ENCODE measurements at regions not wholly inside any gene's neighbourhood (a gene's known extent, or its start where the extent isn't known, plus 50 kb on each side); places are given as distances from the start of the nearest gene placed in this dataset.

DNA sequence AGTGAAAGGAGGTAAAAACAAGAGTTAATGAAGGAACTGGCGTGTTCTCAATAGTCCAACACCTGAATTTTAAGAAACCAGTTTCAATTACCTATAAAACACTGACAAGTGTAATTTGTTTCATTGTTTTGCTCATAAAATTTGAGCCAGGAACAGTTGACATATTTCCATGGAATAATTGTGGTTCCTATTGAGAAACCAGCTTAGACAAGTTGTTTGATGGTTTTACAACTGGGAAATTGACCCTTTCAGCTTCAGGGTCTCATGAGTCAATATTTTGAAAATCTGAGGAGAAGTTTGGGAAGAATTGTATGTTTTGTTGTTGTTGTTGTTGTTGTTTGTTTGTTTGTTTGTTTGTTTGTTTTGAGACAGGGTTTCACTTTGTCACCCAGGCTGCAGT lies 69.1 kb upstream of the GADD45A start:
- ATAC-seq (ENCODE audit: poor library complexity), result no peak
- no peak for DNase-seq
- Histone ChIP-seq H3K4me1 (ENCODE audit: insufficient read depth, low read length) (no peaks in the 10 kb centered on the region), H3K27ac (ENCODE audit: low read depth in 1 of 2, low read length in 2 of 2) (no peak overlapping the region), H3K27me3 (ENCODE audit: control insufficient read depth in 1 of 2, insufficient read depth in 2 of 2, low read length in 2 of 2) (peaks cover 0 to 4% of the 10 kb centered on the region in 2 experiments), H3K9me3 (ENCODE audit: control insufficient read depth in 1 of 2, insufficient read depth in 1 of 2, low read length in 2 of 2) (no peaks in the 10 kb centered on the region), H3K4me3 (ENCODE audit: low read length) (no peak overlapping the region), H3K36me3 (ENCODE audit: insufficient read depth, low read length) (no peaks in the 10 kb centered on the region)
- no peaks in the 10 kb centered on the region for H3K4me1 Mint-ChIP-seq (ENCODE audit: low read depth)
- CTCF ChIA-PET, result no interaction called here
- no peak overlapping the region for H3K27ac Mint-ChIP-seq
- no peaks in the 10 kb centered on the region for H3K36me3 Mint-ChIP-seq (ENCODE audit: low read depth)
- no peak overlapping the region for H3K4me3 Mint-ChIP-seq
- POLR2A ChIA-PET, result no interaction called here
- peaks cover 26% of the 10 kb centered on the region for H3K27me3 Mint-ChIP-seq
- TF ChIP-seq, protein P1, sequence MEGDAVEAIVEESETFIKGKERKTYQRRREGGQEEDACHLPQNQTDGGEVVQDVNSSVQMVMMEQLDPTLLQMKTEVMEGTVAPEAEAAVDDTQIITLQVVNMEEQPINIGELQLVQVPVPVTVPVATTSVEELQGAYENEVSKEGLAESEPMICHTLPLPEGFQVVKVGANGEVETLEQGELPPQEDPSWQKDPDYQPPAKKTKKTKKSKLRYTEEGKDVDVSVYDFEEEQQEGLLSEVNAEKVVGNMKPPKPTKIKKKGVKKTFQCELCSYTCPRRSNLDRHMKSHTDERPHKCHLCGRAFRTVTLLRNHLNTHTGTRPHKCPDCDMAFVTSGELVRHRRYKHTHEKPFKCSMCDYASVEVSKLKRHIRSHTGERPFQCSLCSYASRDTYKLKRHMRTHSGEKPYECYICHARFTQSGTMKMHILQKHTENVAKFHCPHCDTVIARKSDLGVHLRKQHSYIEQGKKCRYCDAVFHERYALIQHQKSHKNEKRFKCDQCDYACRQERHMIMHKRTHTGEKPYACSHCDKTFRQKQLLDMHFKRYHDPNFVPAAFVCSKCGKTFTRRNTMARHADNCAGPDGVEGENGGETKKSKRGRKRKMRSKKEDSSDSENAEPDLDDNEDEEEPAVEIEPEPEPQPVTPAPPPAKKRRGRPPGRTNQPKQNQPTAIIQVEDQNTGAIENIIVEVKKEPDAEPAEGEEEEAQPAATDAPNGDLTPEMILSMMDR (IDR thresholded peaks at IDR 0.05), result no peak
- intact Hi-C loops (cut with DNase I, micrococcal nuclease), result no loop called here
- H3K9me3 Mint-ChIP-seq, result no peaks in the 10 kb centered on the region

DNA sequence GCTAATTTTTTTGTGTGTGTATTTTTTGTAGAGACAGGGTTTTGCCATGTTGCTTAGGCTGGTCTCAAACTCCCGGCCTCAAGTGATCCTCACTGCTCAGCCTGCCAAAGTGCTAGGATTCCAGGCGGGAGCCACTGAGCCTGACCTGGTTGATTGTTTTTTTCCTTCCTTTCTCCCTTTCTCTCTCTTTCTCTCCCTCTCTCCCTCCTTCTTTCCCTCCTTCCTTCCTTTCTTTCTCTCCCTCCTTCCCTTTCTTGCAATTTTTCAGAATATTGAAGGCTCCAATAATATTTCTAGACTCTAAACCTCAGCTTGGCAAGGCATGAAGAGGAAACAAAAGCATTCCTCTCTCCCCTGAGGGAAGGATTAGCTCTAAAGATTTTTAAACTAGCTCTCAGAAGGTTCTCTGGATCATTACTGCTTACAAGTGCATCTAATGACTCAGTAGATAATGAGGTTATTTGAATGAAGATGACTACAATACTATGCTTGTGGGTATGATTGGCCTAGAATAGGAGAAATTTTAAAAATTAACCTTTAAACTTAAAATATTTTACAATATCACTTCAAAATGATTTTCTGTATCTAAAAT lies 68.5 kb upstream of the GADD45A start:
- Mint-ChIP-seq H3K4me3 (no peak overlapping the region), H3K27ac (no peak overlapping the region), H3K9me3 (no peaks in the 10 kb centered on the region), H3K27me3 (peaks cover 26% of the 10 kb centered on the region), H3K4me1 (ENCODE audit: low read depth) (no peaks in the 10 kb centered on the region), H3K36me3 (ENCODE audit: low read depth) (no peaks in the 10 kb centered on the region)
- ChIA-PET POLR2A (no interaction called here), CTCF (no interaction called here)
- no peaks in the 10 kb centered on the region for H3K9me3 ChIP-seq (ENCODE audit: control insufficient read depth in 1 of 2, insufficient read depth in 1 of 2, low read length in 2 of 2)
- intact Hi-C loops (cut with DNase I, micrococcal nuclease), result no loop called here
- no peak overlapping the region for H3K27ac ChIP-seq (ENCODE audit: low read depth in 1 of 2, low read length in 2 of 2)
- H3K36me3 ChIP-seq (ENCODE audit: insufficient read depth, low read length), result no peaks in the 10 kb centered on the region
- no peaks in the 10 kb centered on the region for H3K4me1 ChIP-seq (ENCODE audit: insufficient read depth, low read length)
- H3K4me3 ChIP-seq (ENCODE audit: low read length), result no peak overlapping the region
- TF ChIP-seq, protein P1 (IDR thresholded peaks at IDR 0.05), result no peak
- H3K27me3 ChIP-seq (ENCODE audit: control insufficient read depth in 1 of 2, insufficient read depth in 2 of 2, low read length in 2 of 2), result peaks cover 0 to 4% of the 10 kb centered on the region in 2 experiments
- no peak for ATAC-seq (ENCODE audit: poor library complexity)
- no peak for DNase-seq

DNA sequence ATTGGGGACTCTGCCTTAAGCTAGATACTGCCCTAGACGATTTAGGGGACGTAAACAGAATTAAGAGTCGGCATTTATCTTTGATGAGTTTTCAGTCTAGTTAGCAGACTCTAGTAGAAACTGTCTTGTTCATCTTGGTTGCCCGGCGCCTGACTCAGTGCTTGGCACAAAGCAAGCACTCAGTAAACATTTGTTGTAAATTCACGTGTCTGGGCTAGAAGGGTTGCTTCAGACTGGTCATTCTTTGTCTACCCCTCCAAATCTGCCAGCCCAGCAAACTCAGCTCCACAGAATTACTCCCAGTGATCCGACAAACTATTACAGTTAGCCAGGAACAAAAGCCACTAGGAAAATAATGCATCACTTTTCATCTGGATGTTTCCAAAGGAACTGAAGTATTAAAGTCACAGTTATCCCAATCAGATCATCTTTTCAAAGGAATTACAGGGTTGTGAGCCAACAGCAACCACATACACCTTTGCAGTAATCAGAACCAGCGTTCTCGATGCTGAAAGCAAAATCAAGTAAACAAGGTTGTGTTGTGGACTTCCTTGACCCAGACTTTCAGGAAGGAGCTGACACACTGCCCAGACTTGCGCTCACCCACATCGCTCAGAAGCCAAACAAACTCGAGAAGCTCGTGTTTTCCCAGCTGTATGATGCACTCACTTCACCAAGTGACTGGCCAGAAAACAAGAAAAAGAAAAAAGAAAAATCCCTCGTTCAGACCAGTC lies 66.5 kb upstream of the GADD45A start:
- no peaks in the 10 kb centered on the region for H3K4me1 ChIP-seq (ENCODE audit: insufficient read depth, low read length)
- Mint-ChIP-seq H3K4me3 (no peak overlapping the region), H3K27me3 (peaks cover 26% of the 10 kb centered on the region)

More for the DNA sequence above, 66.5 kb upstream of the GADD45A start:
- H3K36me3 ChIP-seq (ENCODE audit: insufficient read depth, low read length), result no peaks in the 10 kb centered on the region
- H3K9me3 ChIP-seq (ENCODE audit: control insufficient read depth in 1 of 2, insufficient read depth in 1 of 2, low read length in 2 of 2), result no peaks in the 10 kb centered on the region
- no peaks in the 10 kb centered on the region for H3K36me3 Mint-ChIP-seq (ENCODE audit: low read depth)
- no peaks in the 10 kb centered on the region for H3K9me3 Mint-ChIP-seq
- H3K4me1 Mint-ChIP-seq (ENCODE audit: low read depth), result no peaks in the 10 kb centered on the region
- TF ChIP-seq, protein P1 (IDR thresholded peaks at IDR 0.05), result no peak
- H3K27ac ChIP-seq (ENCODE audit: low read depth in 1 of 2, low read length in 2 of 2), result no peak overlapping the region
- POLR2A ChIA-PET, result no interaction called here
- intact Hi-C loops (cut with DNase I, micrococcal nuclease), result no loop called here
- CTCF ChIA-PET, result no interaction called here
- DNase-seq, result no peak
- no peak overlapping the region for H3K4me3 ChIP-seq (ENCODE audit: low read length)
- ATAC-seq (ENCODE audit: poor library complexity), result no peak
- H3K27me3 ChIP-seq (ENCODE audit: control insufficient read depth in 1 of 2, insufficient read depth in 2 of 2, low read length in 2 of 2), result peaks cover 0 to 4% of the 10 kb centered on the region in 2 experiments
- H3K27ac Mint-ChIP-seq, result no peak overlapping the region

All from CD4-positive, alpha-beta T cell (primary cell).